ENCODE measurements at regions not wholly inside any gene's neighbourhood (a gene's known extent, or its start where the extent isn't known, plus 50 kb on each side); places are given as distances from the start of the nearest gene placed in this dataset.
A peak's percentile ranks its signal among the peaks of the same experiment; 100 is the strongest.

GRCh38 chr11:129257512-129257911 is 65.4 kb upstream of the ARHGAP32 start:
- no peak overlapping the region for H3K27ac ChIP-seq
- TF ChIP-seq CTCF (conservative IDR thresholded peaks at IDR 0.05), result no peak

- no peak overlapping the region for H3K27ac ChIP-seq
- TF ChIP-seq CTCF (conservative IDR thresholded peaks at IDR 0.05), result no peak
Observed at GRCh38 chr11:129252621-129253020, 60.5 kb upstream of the ARHGAP32 start.

- no peak for TF ChIP-seq CTCF (conservative IDR thresholded peaks at IDR 0.05)
- H3K27ac ChIP-seq, result no peak overlapping the region
Observed at GRCh38 chr11:129251067-129251466, 58.9 kb upstream of the ARHGAP32 start.

- no peak for TF ChIP-seq CTCF (conservative IDR thresholded peaks at IDR 0.05)
- H3K27ac ChIP-seq, result no peak overlapping the region
Observed at GRCh38 chr11:129249923-129250322, 57.8 kb upstream of the ARHGAP32 start.

- no peak overlapping the region for H3K27ac ChIP-seq
Observed at GRCh38 chr11:129249351-129249750, 57.2 kb upstream of the ARHGAP32 start.

GRCh38 chr11:129248618-129249017 is 56.5 kb upstream of the ARHGAP32 start:
- no peak for TF ChIP-seq CTCF (conservative IDR thresholded peaks at IDR 0.05)
- no peak overlapping the region for H3K27ac ChIP-seq

More at GRCh38 chr11:129249351-129249750, 57.2 kb upstream of the ARHGAP32 start:
- TF ChIP-seq CTCF (conservative IDR thresholded peaks at IDR 0.05), result no peak

- TF ChIP-seq CTCF (conservative IDR thresholded peaks at IDR 0.05), result no peak
- H3K27ac ChIP-seq, result peak overlapping the region; percentile 25; the same call in 1 of the 2 replicates
Observed at GRCh38 chr11:129247135-129247534, 55.0 kb upstream of the ARHGAP32 start.

- TF ChIP-seq CTCF (conservative IDR thresholded peaks at IDR 0.05), result no peak
- no peak overlapping the region for H3K27ac ChIP-seq
Observed at GRCh38 chr11:129242855-129243254, 50.7 kb upstream of the ARHGAP32 start.

Data from VCaP (cell line).